IMR-90 (cell line): ENCODE measurements at regions not wholly inside any gene's neighbourhood (a gene's known extent, or its start where the extent isn't known, plus 50 kb on each side); places are given as distances from the start of the nearest gene placed in this dataset.

ENCODE experiments used
- BHLHE40 ChIP-seq: fragments of 150-350 bp; IDR thresholded peaks from 2 replicates; pipeline ENCODE4 v1.6.1; 2016; ENCODE audit warnings: mild to moderate bottlenecking, low read depth, low read length
- CEBPB ChIP-seq: IDR thresholded peaks from 2 replicates; pipeline ENCODE4 v1.6.1; 2012; ENCODE audit warnings: low read depth, low read length, improper control_type of control experiment
- CHD1 ChIP-seq: IDR thresholded peaks from 2 replicates; pipeline ENCODE4 v1.6.1; 2012; ENCODE audit warnings: low read depth, low read length, improper control_type of control experiment
- FOS ChIP-seq: fragments of 150-350 bp; IDR thresholded peaks from 2 replicates; pipeline ENCODE4 v1.6.1; 2016; ENCODE audit warnings: low read depth, low read length
- MAFK ChIP-seq: IDR thresholded peaks from 2 replicates; pipeline ENCODE4 v1.6.1; 2012; ENCODE audit warnings: low read depth, low read length, improper control_type of control experiment
- MAZ ChIP-seq: IDR thresholded peaks from 2 replicates; pipeline ENCODE4 v1.6.1; 2012; ENCODE audit warnings: low read depth, mild to moderate bottlenecking, low read length, improper control_type of control experiment, moderate library complexity, borderline replicate concordance
- MXI1 ChIP-seq: IDR thresholded peaks from 2 replicates; pipeline ENCODE4 v1.6.1; 2012; ENCODE audit warnings: low read depth, mild to moderate bottlenecking, low read length, moderate library complexity, borderline replicate concordance
- NFE2L2 ChIP-seq: fragments of 150-350 bp; IDR thresholded peaks from 2 replicates; pipeline ENCODE4 v1.6.1; 2016; ENCODE audit warnings: low read depth, mild to moderate bottlenecking, low read length
- POLR2A ChIP-seq: IDR thresholded peaks from 2 replicates; pipeline ENCODE4 v1.6.1; 2012; ENCODE audit warnings: mild to moderate bottlenecking, low read depth, low read length
- RAD21 ChIP-seq: IDR thresholded peaks from 2 replicates; pipeline ENCODE4 v1.6.1; 2012; ENCODE audit warnings: low read length, improper control_type of control experiment
- RCOR1 ChIP-seq: IDR thresholded peaks from 2 replicates; pipeline ENCODE4 v1.6.1; 2012; ENCODE audit warnings: mild to moderate bottlenecking, low read length, improper control_type of control experiment; ENCODE audit not compliant: insufficient replicate concordance
- TF ChIP-seq, protein P1 (sequence below): conservative IDR thresholded peaks from 2 replicates; pipeline ENCODE4 v1.5.1; 2012; ENCODE audit warnings: mild to moderate bottlenecking, low read depth, low read length, improper control_type of control experiment
- TF ChIP-seq, protein P2 (sequence below): fragments of 150-350 bp; IDR thresholded peaks from 2 replicates; pipeline ENCODE4 v1.6.1; 2016; ENCODE audit warnings: low read depth, mild to moderate bottlenecking, low read length, moderate library complexity, borderline replicate concordance
- TF ChIP-seq, protein P3 (sequence below): fragments of 150-350 bp; IDR thresholded peaks from 2 replicates; pipeline ENCODE4 v1.6.1; 2017; ENCODE audit warnings: mild to moderate bottlenecking, antibody characterized with exemption, low read length, low read depth

DNA sequence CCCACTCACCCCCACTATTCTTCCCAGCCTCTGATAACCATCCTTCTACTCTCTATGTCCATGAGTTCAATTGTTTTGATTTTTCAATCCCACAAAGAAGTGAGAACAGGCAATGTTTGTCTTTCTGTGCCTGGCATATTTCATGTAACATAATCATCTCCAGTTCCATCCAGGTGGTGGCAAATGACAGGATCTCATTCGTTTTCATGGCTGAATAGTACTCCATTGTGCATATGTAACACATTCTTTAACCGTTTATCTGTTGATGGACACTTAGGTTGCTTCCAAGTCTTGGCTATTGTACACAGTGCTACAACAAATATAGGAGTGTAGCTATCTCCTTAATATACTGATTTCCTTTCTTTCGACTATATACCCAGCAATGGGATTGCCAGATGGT lies 169.3 kb upstream of the NFIA start:
- TF ChIP-seq, protein P1, sequence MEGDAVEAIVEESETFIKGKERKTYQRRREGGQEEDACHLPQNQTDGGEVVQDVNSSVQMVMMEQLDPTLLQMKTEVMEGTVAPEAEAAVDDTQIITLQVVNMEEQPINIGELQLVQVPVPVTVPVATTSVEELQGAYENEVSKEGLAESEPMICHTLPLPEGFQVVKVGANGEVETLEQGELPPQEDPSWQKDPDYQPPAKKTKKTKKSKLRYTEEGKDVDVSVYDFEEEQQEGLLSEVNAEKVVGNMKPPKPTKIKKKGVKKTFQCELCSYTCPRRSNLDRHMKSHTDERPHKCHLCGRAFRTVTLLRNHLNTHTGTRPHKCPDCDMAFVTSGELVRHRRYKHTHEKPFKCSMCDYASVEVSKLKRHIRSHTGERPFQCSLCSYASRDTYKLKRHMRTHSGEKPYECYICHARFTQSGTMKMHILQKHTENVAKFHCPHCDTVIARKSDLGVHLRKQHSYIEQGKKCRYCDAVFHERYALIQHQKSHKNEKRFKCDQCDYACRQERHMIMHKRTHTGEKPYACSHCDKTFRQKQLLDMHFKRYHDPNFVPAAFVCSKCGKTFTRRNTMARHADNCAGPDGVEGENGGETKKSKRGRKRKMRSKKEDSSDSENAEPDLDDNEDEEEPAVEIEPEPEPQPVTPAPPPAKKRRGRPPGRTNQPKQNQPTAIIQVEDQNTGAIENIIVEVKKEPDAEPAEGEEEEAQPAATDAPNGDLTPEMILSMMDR: no peak
- no peak for TF ChIP-seq FOS
- TF ChIP-seq CEBPB: no peak
- no peak for TF ChIP-seq RCOR1
- no peak for TF ChIP-seq POLR2A
- TF ChIP-seq, protein P2, sequence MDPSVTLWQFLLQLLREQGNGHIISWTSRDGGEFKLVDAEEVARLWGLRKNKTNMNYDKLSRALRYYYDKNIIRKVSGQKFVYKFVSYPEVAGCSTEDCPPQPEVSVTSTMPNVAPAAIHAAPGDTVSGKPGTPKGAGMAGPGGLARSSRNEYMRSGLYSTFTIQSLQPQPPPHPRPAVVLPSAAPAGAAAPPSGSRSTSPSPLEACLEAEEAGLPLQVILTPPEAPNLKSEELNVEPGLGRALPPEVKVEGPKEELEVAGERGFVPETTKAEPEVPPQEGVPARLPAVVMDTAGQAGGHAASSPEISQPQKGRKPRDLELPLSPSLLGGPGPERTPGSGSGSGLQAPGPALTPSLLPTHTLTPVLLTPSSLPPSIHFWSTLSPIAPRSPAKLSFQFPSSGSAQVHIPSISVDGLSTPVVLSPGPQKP: no peak
- no peak for TF ChIP-seq RAD21
- TF ChIP-seq CHD1: no peak
- TF ChIP-seq BHLHE40: no peak
- TF ChIP-seq, protein P3, sequence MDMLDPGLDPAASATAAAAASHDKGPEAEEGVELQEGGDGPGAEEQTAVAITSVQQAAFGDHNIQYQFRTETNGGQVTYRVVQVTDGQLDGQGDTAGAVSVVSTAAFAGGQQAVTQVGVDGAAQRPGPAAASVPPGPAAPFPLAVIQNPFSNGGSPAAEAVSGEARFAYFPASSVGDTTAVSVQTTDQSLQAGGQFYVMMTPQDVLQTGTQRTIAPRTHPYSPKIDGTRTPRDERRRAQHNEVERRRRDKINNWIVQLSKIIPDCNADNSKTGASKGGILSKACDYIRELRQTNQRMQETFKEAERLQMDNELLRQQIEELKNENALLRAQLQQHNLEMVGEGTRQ: no peak
- no peak for TF ChIP-seq NFE2L2
- no peak for TF ChIP-seq MXI1
- TF ChIP-seq MAZ: no peak
- no peak for TF ChIP-seq MAFK
